Loucy (cell line): ENCODE measurements at regions not wholly inside any gene's neighbourhood (a gene's known extent, or its start where the extent isn't known, plus 50 kb on each side); places are given as distances from the start of the nearest gene placed in this dataset.

Experiments
- H2AFZ ChIP-seq: fragments of 200-600 bp; sonication (generic); 2 replicates; pipeline ENCODE4 v1.6.0; 2016; ENCODE audit warnings: antibody characterized with exemption, mild to moderate bottlenecking, low read length, moderate library complexity
- H3F3A ChIP-seq: fragments of 200-600 bp; 2 replicates; pipeline ENCODE4 v1.6.0; 2016; ENCODE audit warnings: antibody characterized with exemption, low read depth, mild to moderate bottlenecking
- H3K27me3 ChIP-seq: fragments of 200-600 bp; sonication (generic); 2 replicates; pipeline ENCODE4 v1.6.1; 2014; ENCODE audit warnings: low read length, mild to moderate bottlenecking; ENCODE audit not compliant: insufficient read depth, poor library complexity, severe bottlenecking
- H3K36me3 ChIP-seq: fragments of 200-600 bp; sonication (generic); 2 replicates; pipeline ENCODE4 v1.6.1; 2016; ENCODE audit warnings: low read length; ENCODE audit not compliant: insufficient read depth
- H3K4me1 ChIP-seq: fragments of 200-600 bp; sonication (generic); 2 replicates; pipeline ENCODE4 v1.5.1; 2014; ENCODE audit warnings: low read length, mild to moderate bottlenecking; ENCODE audit not compliant: insufficient read depth, poor library complexity, severe bottlenecking
- H3K4me2 ChIP-seq: fragments of 200-600 bp; sonication (generic); 2 replicates; pipeline ENCODE4 v1.6.0; 2014; ENCODE audit warnings: antibody characterized with exemption, low read length, low read depth, mild to moderate bottlenecking; ENCODE audit not compliant: poor library complexity, severe bottlenecking
- H3K4me3 ChIP-seq: fragments of 200-600 bp; sonication (generic); 2 replicates; pipeline ENCODE4 v1.5.1; 2014; ENCODE audit warnings: low read length, mild to moderate bottlenecking, mixed read lengths; ENCODE audit not compliant: poor library complexity, severe bottlenecking
- H3K79me2 ChIP-seq: fragments of 200-600 bp; sonication (generic); 2 replicates; pipeline ENCODE4 v1.6.1; 2014; ENCODE audit warnings: low read length; ENCODE audit not compliant: insufficient read depth
- H3K9ac ChIP-seq: fragments of 200-600 bp; sonication (generic); 2 replicates; pipeline ENCODE4 v1.6.0; 2014; ENCODE audit warnings: mild to moderate bottlenecking, low read depth, low read length, moderate library complexity; ENCODE audit not compliant: poor library complexity, severe bottlenecking
- H3K9me2 ChIP-seq: fragments of 200-600 bp; sonication (generic); replicated peaks from 2 replicates; pipeline ENCODE4 v1.6.1; 2016; ENCODE audit warnings: low read depth, low read length, mixed read lengths
- H3K9me3 ChIP-seq: fragments of 200-600 bp; sonication (generic); 2 replicates; pipeline ENCODE4 v1.6.1; 2014; ENCODE audit warnings: mild to moderate bottlenecking, antibody characterized with exemption, low read length, low read depth; ENCODE audit not compliant: insufficient read depth
- H4K20me1 ChIP-seq: fragments of 200-600 bp; sonication (generic); 2 replicates; pipeline ENCODE4 v1.6.0; 2014; ENCODE audit warnings: antibody characterized with exemption, low read length, mild to moderate bottlenecking; ENCODE audit not compliant: insufficient read depth, poor library complexity, severe bottlenecking
- EZH2phosphoT487 ChIP-seq: fragments of 200-600 bp; IDR thresholded peaks from 2 replicates; pipeline ENCODE4 v1.6.1; 2018; ENCODE audit warnings: antibody characterized with exemption, mild to moderate bottlenecking, moderate library complexity, borderline replicate concordance
- TF ChIP-seq, protein P1 (sequence below): fragments of 200-600 bp; sonication (generic); conservative IDR thresholded peaks from 2 replicates; pipeline ENCODE4 v1.5.1; 2014; ENCODE audit warnings: mild to moderate bottlenecking, antibody characterized with exemption, low read length

- Histone ChIP-seq H3K27me3 (no peaks in the 10 kb centered on the region), H2AFZ (no peak overlapping the region), H3K4me2 (no peak overlapping the region), H3K4me3 (no peak overlapping the region), H3K4me1 (no peaks in the 10 kb centered on the region), H3K9ac (no peak overlapping the region), H3F3A (no peaks in the 10 kb centered on the region), H3K9me3 (no peaks in the 10 kb centered on the region), H4K20me1 (no peaks in the 10 kb centered on the region), H3K79me2 (no peaks in the 10 kb centered on the region), H3K36me3 (no peaks in the 10 kb centered on the region), H3K9me2 (no peaks in the 10 kb centered on the region)
- TF ChIP-seq EZH2phosphoT487 = no peak
- TF ChIP-seq, protein P1, sequence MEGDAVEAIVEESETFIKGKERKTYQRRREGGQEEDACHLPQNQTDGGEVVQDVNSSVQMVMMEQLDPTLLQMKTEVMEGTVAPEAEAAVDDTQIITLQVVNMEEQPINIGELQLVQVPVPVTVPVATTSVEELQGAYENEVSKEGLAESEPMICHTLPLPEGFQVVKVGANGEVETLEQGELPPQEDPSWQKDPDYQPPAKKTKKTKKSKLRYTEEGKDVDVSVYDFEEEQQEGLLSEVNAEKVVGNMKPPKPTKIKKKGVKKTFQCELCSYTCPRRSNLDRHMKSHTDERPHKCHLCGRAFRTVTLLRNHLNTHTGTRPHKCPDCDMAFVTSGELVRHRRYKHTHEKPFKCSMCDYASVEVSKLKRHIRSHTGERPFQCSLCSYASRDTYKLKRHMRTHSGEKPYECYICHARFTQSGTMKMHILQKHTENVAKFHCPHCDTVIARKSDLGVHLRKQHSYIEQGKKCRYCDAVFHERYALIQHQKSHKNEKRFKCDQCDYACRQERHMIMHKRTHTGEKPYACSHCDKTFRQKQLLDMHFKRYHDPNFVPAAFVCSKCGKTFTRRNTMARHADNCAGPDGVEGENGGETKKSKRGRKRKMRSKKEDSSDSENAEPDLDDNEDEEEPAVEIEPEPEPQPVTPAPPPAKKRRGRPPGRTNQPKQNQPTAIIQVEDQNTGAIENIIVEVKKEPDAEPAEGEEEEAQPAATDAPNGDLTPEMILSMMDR = no peak
Observed at GRCh38 chr3:148642214-148642613, 55.5 kb upstream of the AGTR1 start.

- no peaks in the 10 kb centered on the region for H3K79me2 ChIP-seq
- no peaks in the 10 kb centered on the region for H3K9me2 ChIP-seq
- H2AFZ ChIP-seq = no peak overlapping the region
- no peak overlapping the region for H3K4me3 ChIP-seq
- no peaks in the 10 kb centered on the region for H4K20me1 ChIP-seq
- no peaks in the 10 kb centered on the region for H3F3A ChIP-seq
- no peak overlapping the region for H3K4me2 ChIP-seq
- no peaks in the 10 kb centered on the region for H3K9me3 ChIP-seq
- no peaks in the 10 kb centered on the region for H3K4me1 ChIP-seq
- no peak overlapping the region for H3K9ac ChIP-seq
- TF ChIP-seq, protein P1 = no peak
- TF ChIP-seq EZH2phosphoT487 = no peak
- H3K27me3 ChIP-seq = no peaks in the 10 kb centered on the region
- H3K36me3 ChIP-seq = no peaks in the 10 kb centered on the region
Observed at GRCh38 chr3:148642616-148643015, 55.1 kb upstream of the AGTR1 start.

- Histone ChIP-seq H3K4me1 (no peaks in the 10 kb centered on the region), H3K4me2 (no peak overlapping the region), H4K20me1 (no peaks in the 10 kb centered on the region), H3K9me3 (no peaks in the 10 kb centered on the region), H3K79me2 (no peaks in the 10 kb centered on the region), H3F3A (no peaks in the 10 kb centered on the region), H3K9ac (no peak overlapping the region), H2AFZ (no peak overlapping the region), H3K27me3 (no peaks in the 10 kb centered on the region), H3K9me2 (no peaks in the 10 kb centered on the region), H3K36me3 (no peaks in the 10 kb centered on the region), H3K4me3 (no peak overlapping the region)
- TF ChIP-seq EZH2phosphoT487 = no peak
Observed at GRCh38 chr3:148643389-148643840, 54.3 kb upstream of the AGTR1 start.

GRCh38 chr3:148646126-148646665, 51.5 kb upstream of the AGTR1 start:
- no peaks in the 10 kb centered on the region for H3K9me2 ChIP-seq
- H3K79me2 ChIP-seq = no peaks in the 10 kb centered on the region
- no peaks in the 10 kb centered on the region for H3K27me3 ChIP-seq
- no peaks in the 10 kb centered on the region for H3F3A ChIP-seq
- no peaks in the 10 kb centered on the region for H3K36me3 ChIP-seq
- no peaks in the 10 kb centered on the region for H4K20me1 ChIP-seq
- H3K4me2 ChIP-seq = no peak overlapping the region
- H3K9me3 ChIP-seq = no peaks in the 10 kb centered on the region
- H2AFZ ChIP-seq = no peak overlapping the region
- TF ChIP-seq, protein P1 = no peak
- no peak for TF ChIP-seq EZH2phosphoT487
- no peaks in the 10 kb centered on the region for H3K4me1 ChIP-seq
- no peak overlapping the region for H3K9ac ChIP-seq
- H3K4me3 ChIP-seq = no peak overlapping the region
